ENCODE measurements at regions not wholly inside any gene's neighbourhood (a gene's known extent, or its start where the extent isn't known, plus 50 kb on each side); places are given as distances from the start of the nearest gene placed in this dataset.

GRCh38 chr11:90614318-90614717 is 391.5 kb upstream of the CHORDC1 start:
- TF ChIP-seq POLR2A (IDR thresholded peaks at IDR 0.05): no peak
- TF ChIP-seq, protein P1, sequence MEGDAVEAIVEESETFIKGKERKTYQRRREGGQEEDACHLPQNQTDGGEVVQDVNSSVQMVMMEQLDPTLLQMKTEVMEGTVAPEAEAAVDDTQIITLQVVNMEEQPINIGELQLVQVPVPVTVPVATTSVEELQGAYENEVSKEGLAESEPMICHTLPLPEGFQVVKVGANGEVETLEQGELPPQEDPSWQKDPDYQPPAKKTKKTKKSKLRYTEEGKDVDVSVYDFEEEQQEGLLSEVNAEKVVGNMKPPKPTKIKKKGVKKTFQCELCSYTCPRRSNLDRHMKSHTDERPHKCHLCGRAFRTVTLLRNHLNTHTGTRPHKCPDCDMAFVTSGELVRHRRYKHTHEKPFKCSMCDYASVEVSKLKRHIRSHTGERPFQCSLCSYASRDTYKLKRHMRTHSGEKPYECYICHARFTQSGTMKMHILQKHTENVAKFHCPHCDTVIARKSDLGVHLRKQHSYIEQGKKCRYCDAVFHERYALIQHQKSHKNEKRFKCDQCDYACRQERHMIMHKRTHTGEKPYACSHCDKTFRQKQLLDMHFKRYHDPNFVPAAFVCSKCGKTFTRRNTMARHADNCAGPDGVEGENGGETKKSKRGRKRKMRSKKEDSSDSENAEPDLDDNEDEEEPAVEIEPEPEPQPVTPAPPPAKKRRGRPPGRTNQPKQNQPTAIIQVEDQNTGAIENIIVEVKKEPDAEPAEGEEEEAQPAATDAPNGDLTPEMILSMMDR (IDR thresholded peaks at IDR 0.05): no peak
